Calu3 (cell line): ENCODE measurements at regions not wholly inside any gene's neighbourhood (a gene's known extent, or its start where the extent isn't known, plus 50 kb on each side); places are given as distances from the start of the nearest gene placed in this dataset.
"Not testable (repeated sequence)": the region's sequence is repeated elsewhere in the genome, so short reads cannot be mapped to it uniquely, and the experiment has no call there.

Experiments
- BruUV-seq: library from RNA; stranded (reverse); fragments of 400-500 nt; replicated peaks from 2 replicates; lab custom pipeline; 2021; lab: Mats Ljungman, UMichigan
- CTCF ChIA-PET: fragments of 300-600 bp; sonication (Branson Sonifier 250); formaldehyde crosslinking; loops from one replicate; lab custom pipeline; 2022; ENCODE audit warnings: antibody characterized with exemption; lab: Charles Lee
- DNase-seq: peaks from one replicate; pipeline ENCODE4 v3.0.0; 2022
- H3K27ac Mint-ChIP-seq: one replicate; pipeline ENCODE4 v1.8.0; 2022; ENCODE audit warnings: mixed read lengths; ENCODE audit not compliant: unreplicated experiment
- H3K27me3 Mint-ChIP-seq: one replicate; pipeline ENCODE4 v1.8.0; 2022; ENCODE audit warnings: mixed read lengths; ENCODE audit not compliant: unreplicated experiment
- H3K36me3 Mint-ChIP-seq: one replicate; pipeline ENCODE4 v1.8.0; 2022; ENCODE audit warnings: mild to moderate bottlenecking, moderate library complexity, mixed read lengths; ENCODE audit not compliant: insufficient read depth, unreplicated experiment
- H3K4me1 Mint-ChIP-seq: one replicate; pipeline ENCODE4 v1.8.0; 2022; ENCODE audit warnings: mild to moderate bottlenecking, low read depth, mixed read lengths; ENCODE audit not compliant: unreplicated experiment
- H3K4me3 Mint-ChIP-seq: one replicate; pipeline ENCODE4 v1.8.0; 2022; ENCODE audit warnings: mild to moderate bottlenecking, low read depth, moderate library complexity, mixed read lengths; ENCODE audit not compliant: unreplicated experiment
- H3K9me3 Mint-ChIP-seq: one replicate; pipeline ENCODE4 v1.8.0; 2022; ENCODE audit warnings: low read depth, mixed read lengths; ENCODE audit not compliant: unreplicated experiment
- CTCF ChIP-seq: fragments of 200-600 bp; IDR thresholded peaks from one replicate; pipeline ENCODE4 v1.8.0; 2022; ENCODE audit warnings: antibody characterized with exemption; ENCODE audit not compliant: unreplicated experiment
- intact Hi-C: fragments of 100-400 bp; cut with micrococcal nuclease; formaldehyde crosslinking; loops from one replicate; pipeline ENCODE4 v1.10.0; 2022; ENCODE audit not compliant: unreplicated experiment

- BruUV-seq, result no TSS peak
- H3K9me3 Mint-ChIP-seq, result peaks cover 5% of the 10 kb centered on the region
- no peak overlapping the region for H3K27ac Mint-ChIP-seq
- no peaks in the 10 kb centered on the region for H3K27me3 Mint-ChIP-seq
- intact Hi-C loops, result no loop called here
- no peaks in the 10 kb centered on the region for H3K36me3 Mint-ChIP-seq
- CTCF ChIA-PET, result no interaction called here
- no peak for TF ChIP-seq CTCF
- no peak for DNase-seq
- H3K4me1 Mint-ChIP-seq, result peaks cover 12% of the 10 kb centered on the region
- no peak overlapping the region for H3K4me3 Mint-ChIP-seq
Observed at GRCh38 chr4:123007679-123008078, 85.3 kb upstream of the NUDT6 start.

GRCh38 chr4:123012416-123012815 is 90.0 kb upstream of the NUDT6 start:
- CTCF ChIA-PET, H3K36me3 Mint-ChIP-seq, intact Hi-C loops, H3K4me3 Mint-ChIP-seq, H3K27ac Mint-ChIP-seq, BruUV-seq, H3K9me3 Mint-ChIP-seq, H3K4me1 Mint-ChIP-seq, H3K27me3 Mint-ChIP-seq, DNase-seq: not testable (repeated sequence)

- H3K36me3 Mint-ChIP-seq, result no peaks in the 10 kb centered on the region
- no peak for DNase-seq
- CTCF ChIA-PET, result no interaction called here
- H3K4me1 Mint-ChIP-seq, result no peaks in the 10 kb centered on the region
- no TSS peak for BruUV-seq
- H3K27me3 Mint-ChIP-seq, result no peaks in the 10 kb centered on the region
- TF ChIP-seq CTCF, result no peak
- no peak overlapping the region for H3K27ac Mint-ChIP-seq
- H3K4me3 Mint-ChIP-seq, result no peak overlapping the region
- intact Hi-C loops, result no loop called here
- H3K9me3 Mint-ChIP-seq, result no peaks in the 10 kb centered on the region
Observed at GRCh38 chr4:123014038-123014437, 91.6 kb upstream of the NUDT6 start.

- no peak overlapping the region for H3K4me3 Mint-ChIP-seq
- CTCF ChIA-PET, result interaction anchor here (0.7 kb wide), 1 partner anchor 1131 kb away, joined by 4 read pairs; no protein-coding TSS in a partner anchor
- H3K9me3 Mint-ChIP-seq, result no peaks in the 10 kb centered on the region
- no TSS peak for BruUV-seq
- no peak for TF ChIP-seq CTCF
- no peak for DNase-seq
- H3K27me3 Mint-ChIP-seq, result no peaks in the 10 kb centered on the region
- no peak overlapping the region for H3K27ac Mint-ChIP-seq
- H3K36me3 Mint-ChIP-seq, result no peaks in the 10 kb centered on the region
- intact Hi-C loops, result no loop called here
- no peaks in the 10 kb centered on the region for H3K4me1 Mint-ChIP-seq
Observed at GRCh38 chr4:123017078-123017477, 94.7 kb upstream of the NUDT6 start.

GRCh38 chr4:123017636-123018395 is 95.4 kb upstream of the NUDT6 start:
- no peak for TF ChIP-seq CTCF
- CTCF ChIA-PET, result no interaction called here
- intact Hi-C loops, result no loop called here
- H3K27ac Mint-ChIP-seq, result no peak overlapping the region
- no peak for DNase-seq
- H3K4me3 Mint-ChIP-seq, result no peak overlapping the region
- H3K27me3 Mint-ChIP-seq, result no peaks in the 10 kb centered on the region
- no peaks in the 10 kb centered on the region for H3K36me3 Mint-ChIP-seq
- BruUV-seq, result no TSS peak
- H3K4me1 Mint-ChIP-seq, result no peaks in the 10 kb centered on the region
- H3K9me3 Mint-ChIP-seq, result no peaks in the 10 kb centered on the region
